Psoas muscle (tissue), 7 donors: ENCODE measurements at regions not wholly inside any gene's neighbourhood (a gene's known extent, or its start where the extent isn't known, plus 50 kb on each side); places are given as distances from the start of the nearest gene placed in this dataset.

Source experiments
- ATAC-seq, 4 donors: fragments of 200-7000 bp; cut with Tn5 transposase; one replicate each; pipeline ENCODE4 v1.9.1; 2020; ENCODE audit warnings: moderate library complexity in 3 of 4, mild to moderate bottlenecking in 2 of 4
- DNase-seq, 2 donors: peaks; one replicate each; pipeline ENCODE4 v3.0.0-alpha.2; 2020
- H3K27ac ChIP-seq: fragments of 200-600 bp; one replicate; pipeline ENCODE4 v1.8.0; 2022
- H3K27me3 ChIP-seq, 3 donors: fragments of 200-600 bp in 1 of 3; one replicate each; pipeline versions ENCODE4 v1.6.1 to v1.8.0; 2013 to 2022; ENCODE audit warnings: low read length in 2 of 3, mild to moderate bottlenecking in 2 of 3, moderate library complexity in 1 of 3; ENCODE audit not compliant: insufficient read depth in 3 of 3
- H3K36me3 ChIP-seq, 2 donors: fragments of 200-600 bp in 1 of 2; one replicate each; pipeline versions ENCODE4 v1.6.1 to v1.8.0; 2013 to 2022; ENCODE audit warnings: low read depth in 1 of 2, mild to moderate bottlenecking in 1 of 2, moderate library complexity in 1 of 2; ENCODE audit not compliant: insufficient read depth in 1 of 2
- H3K4me1 ChIP-seq: fragments of 200-600 bp; one replicate; pipeline ENCODE4 v1.8.0; 2022
- H3K4me3 ChIP-seq: fragments of 200-600 bp; one replicate; pipeline ENCODE4 v1.8.0; 2022; ENCODE audit warnings: mild to moderate bottlenecking
- H3K9me3 ChIP-seq: fragments of 200-600 bp; one replicate; pipeline ENCODE4 v1.8.0; 2022
- WGBS, 3 donors: extraction: QIAGEN DNeasy Blood & Tissue Kit; methylation state at CpG; one replicate each; pipeline versions ENCODE4 v1.1.6 to v1.1.7; 2013; 5-methylcytosine and 5-hydroxymethylcytosine counted together
- intact Hi-C, 2 donors: fragments of 100-400 bp; cut with DNase I; formaldehyde crosslinking; loops; one replicate each; pipeline versions ENCODE4 v1.11.0 to v1.14.2; 2022
- TF ChIP-seq, protein P1 (sequence below): fragments of 200-600 bp; IDR thresholded peaks from one replicate; pipeline ENCODE4 v1.8.0; 2022; ENCODE audit warnings: antibody characterized with exemption
- donor health status: healthy with polysubstance abuse.
- donor health status: DM: no; HTN: no; CAD: no; lungs with moderate emphysema.
- donor health status: Bipolar disorder and iron deficiency.
- donor health status: healthy.
- donor health status: DM: yes; HTN: yes; CAD: no.
- donor health status: DM: no; HTN: no; CAD: no.
- donor health status: DM: yes; HTN: yes; CAD: no.

DNA sequence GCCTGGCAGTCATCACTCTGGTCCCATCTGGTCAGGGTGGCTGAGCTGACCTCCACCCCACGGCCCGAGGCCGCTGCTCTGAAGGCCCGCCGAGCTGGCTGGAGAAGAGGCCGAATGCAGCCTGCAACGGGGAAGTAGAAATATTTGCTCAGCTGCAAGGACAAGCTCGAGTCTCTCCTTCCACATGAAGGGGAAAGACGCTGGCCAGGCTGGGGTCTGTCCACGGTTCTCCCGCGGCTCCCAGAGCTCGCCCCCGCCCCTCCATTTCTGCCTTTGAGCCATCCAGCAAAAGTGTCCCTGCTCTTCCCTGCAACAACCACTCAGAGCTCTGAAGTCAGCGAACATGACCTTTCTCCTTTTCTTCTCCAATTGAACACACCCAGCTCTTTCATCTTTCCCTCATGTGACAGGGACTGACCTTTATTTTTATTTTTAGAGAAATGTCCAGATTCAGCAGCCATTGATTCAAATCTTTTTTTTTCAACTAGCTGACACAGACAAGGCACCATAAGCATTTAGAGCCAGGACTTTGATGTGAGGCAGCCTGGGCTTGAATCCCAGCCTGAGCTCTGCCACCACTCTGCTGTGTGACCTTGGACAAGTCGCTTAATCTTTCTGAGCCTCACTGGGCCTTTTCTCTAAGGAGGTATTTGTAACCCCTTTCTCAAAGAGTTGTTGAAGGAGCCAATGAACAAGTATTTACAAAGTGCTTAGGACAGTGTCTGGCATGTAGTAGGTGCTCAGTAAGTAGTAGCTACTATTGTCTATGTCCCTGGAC lies 149.3 kb upstream of the WNT4 start:
- Histone ChIP-seq H3K27ac (no peak overlapping the region), H3K27me3 (peaks cover 0 to 55% (median 9%) of the 10 kb centered on the region in 3 donors), H3K4me1 (no peaks in the 10 kb centered on the region), H3K9me3 (no peaks in the 10 kb centered on the region), H3K36me3 (no peaks in the 10 kb centered on the region), H3K4me3 (no peak overlapping the region)
- TF ChIP-seq, protein P1, sequence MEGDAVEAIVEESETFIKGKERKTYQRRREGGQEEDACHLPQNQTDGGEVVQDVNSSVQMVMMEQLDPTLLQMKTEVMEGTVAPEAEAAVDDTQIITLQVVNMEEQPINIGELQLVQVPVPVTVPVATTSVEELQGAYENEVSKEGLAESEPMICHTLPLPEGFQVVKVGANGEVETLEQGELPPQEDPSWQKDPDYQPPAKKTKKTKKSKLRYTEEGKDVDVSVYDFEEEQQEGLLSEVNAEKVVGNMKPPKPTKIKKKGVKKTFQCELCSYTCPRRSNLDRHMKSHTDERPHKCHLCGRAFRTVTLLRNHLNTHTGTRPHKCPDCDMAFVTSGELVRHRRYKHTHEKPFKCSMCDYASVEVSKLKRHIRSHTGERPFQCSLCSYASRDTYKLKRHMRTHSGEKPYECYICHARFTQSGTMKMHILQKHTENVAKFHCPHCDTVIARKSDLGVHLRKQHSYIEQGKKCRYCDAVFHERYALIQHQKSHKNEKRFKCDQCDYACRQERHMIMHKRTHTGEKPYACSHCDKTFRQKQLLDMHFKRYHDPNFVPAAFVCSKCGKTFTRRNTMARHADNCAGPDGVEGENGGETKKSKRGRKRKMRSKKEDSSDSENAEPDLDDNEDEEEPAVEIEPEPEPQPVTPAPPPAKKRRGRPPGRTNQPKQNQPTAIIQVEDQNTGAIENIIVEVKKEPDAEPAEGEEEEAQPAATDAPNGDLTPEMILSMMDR, result no peak
- ATAC-seq, result no peak
- 58 to 77% (median 63%) methylated on average over 15 to 16 of the region's 16 CpGs for WGBS, 3 donors
- no peak for DNase-seq
- intact Hi-C loops, result no loop called here

DNA sequence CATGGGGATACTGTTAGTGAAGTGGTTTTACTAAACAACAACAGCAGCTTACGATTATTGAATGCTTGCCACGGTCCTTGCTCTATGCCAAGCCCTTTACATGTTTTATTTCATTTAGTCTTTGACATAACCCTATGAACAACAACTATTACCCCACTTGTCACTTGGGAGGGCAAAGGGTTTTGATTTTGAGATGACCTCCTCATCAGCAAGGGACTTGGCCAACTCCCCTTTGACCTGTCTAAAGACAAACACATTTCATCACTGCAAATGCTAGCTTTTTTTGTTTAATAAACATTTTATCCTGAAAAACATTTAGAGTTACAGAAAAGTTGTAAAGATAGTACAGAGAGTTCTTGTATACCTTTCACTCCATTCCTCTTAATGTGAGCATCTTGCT lies 152.5 kb upstream of the WNT4 start:
- ATAC-seq (no peak), DNase-seq (no peak)
- H3K27ac ChIP-seq, result no peak overlapping the region
- no peaks in the 10 kb centered on the region for H3K36me3 ChIP-seq
- H3K4me3 ChIP-seq, result no peak overlapping the region
- H3K4me1 ChIP-seq, result no peaks in the 10 kb centered on the region
- TF ChIP-seq, protein P1, result no peak
- peaks cover 0 to 66% (median 11%) of the 10 kb centered on the region in 3 donors for H3K27me3 ChIP-seq
- H3K9me3 ChIP-seq, result no peaks in the 10 kb centered on the region
- intact Hi-C loops, result no loop called here
- WGBS, 3 donors, result 65 to 67% (median 65%) methylated on average over 2 of the region's 2 CpGs

DNA sequence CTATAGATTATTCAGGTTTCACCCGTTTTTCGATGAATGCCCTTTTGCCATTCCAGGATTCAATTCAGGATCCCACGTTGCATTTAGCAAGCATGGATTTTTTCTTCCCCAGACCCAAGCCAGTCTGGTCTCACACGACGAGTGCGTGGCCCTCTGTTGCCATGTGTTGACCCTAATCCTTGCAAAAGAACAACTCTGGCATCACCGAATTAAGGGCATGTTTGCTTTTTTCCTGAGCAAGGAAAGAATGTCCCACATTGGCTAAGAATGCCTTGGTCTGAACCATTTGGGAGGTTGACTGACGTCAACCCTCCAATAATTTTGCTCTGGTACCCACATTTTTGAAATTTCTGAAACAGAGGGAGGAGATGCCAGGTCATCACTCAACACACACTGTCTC lies 153.0 kb upstream of the WNT4 start:
- no peak overlapping the region for H3K27ac ChIP-seq
- H3K4me1 ChIP-seq, result no peaks in the 10 kb centered on the region
- TF ChIP-seq, protein P1, result no peak
- H3K36me3 ChIP-seq, result no peaks in the 10 kb centered on the region
- ATAC-seq (no peak), DNase-seq (no peak)
- intact Hi-C loops, result no loop called here
- peaks cover 0 to 68% (median 11%) of the 10 kb centered on the region in 3 donors for H3K27me3 ChIP-seq
- no peak overlapping the region for H3K4me3 ChIP-seq
- H3K9me3 ChIP-seq, result no peaks in the 10 kb centered on the region
- WGBS, 3 donors, result 75 to 83% (median 75%) methylated on average over 8 of the region's 8 CpGs

DNA sequence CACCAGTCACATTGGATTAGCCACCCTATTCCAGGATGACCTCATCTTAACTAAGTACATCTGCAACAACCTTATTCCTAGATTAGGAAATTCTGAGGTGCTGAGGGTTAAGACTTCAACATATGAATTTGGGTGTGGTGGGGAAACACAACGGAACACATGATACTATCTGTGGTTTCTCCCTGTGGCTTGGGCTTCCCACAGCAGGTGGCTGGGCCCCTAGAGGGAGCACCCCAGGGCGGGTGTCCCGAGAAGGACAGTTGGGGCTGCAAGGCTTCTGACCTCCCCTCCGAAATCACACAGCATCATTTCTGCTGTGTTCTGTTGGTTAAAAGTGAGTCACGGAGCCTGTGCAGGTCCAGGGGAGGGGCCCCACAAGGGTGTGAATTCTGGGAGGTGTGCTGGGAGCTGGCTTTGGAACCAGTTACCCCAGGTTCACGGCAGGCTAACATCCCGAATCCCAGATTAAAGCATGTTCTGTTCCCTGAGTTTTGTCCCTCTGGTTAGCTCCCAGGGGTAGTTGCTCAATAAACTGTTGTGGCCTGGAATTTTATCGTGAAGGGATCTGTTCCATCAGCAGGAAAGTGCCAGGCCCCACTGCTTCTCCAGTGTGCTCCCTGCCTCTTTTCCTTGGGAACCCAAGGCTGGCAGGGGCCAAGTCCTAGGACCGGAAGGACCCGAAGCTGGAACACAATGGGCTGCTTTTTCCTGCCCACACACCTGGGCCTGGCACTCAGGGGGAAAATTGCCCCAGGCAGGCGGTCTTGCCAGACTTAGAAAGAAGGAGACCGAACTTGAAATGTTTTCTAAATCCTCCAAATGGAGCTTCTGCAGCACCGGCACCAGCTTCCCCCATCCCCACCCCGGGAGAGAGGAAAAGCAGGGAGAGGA lies 154.0 kb upstream of the WNT4 start:
- intact Hi-C loops, result no loop called here
- TF ChIP-seq, protein P1, result no peak
- WGBS, 3 donors, result 40 to 41% (median 41%) methylated on average over 14 of the region's 14 CpGs

More for the DNA sequence above, 154.0 kb upstream of the WNT4 start:
- Histone ChIP-seq H3K4me3 (no peak overlapping the region), H3K4me1 (no peaks in the 10 kb centered on the region), H3K9me3 (no peaks in the 10 kb centered on the region), H3K27me3 (peaks cover 2 to 61% (median 10%) of the 10 kb centered on the region in 3 donors), H3K36me3 (no peaks in the 10 kb centered on the region), H3K27ac (no peak overlapping the region)
- no peak for DNase-seq
- ATAC-seq, result no peak
